ENCODE measurements at regions not wholly inside any gene's neighbourhood (a gene's known extent, or its start where the extent isn't known, plus 50 kb on each side); places are given as distances from the start of the nearest gene placed in this dataset.

DNA sequence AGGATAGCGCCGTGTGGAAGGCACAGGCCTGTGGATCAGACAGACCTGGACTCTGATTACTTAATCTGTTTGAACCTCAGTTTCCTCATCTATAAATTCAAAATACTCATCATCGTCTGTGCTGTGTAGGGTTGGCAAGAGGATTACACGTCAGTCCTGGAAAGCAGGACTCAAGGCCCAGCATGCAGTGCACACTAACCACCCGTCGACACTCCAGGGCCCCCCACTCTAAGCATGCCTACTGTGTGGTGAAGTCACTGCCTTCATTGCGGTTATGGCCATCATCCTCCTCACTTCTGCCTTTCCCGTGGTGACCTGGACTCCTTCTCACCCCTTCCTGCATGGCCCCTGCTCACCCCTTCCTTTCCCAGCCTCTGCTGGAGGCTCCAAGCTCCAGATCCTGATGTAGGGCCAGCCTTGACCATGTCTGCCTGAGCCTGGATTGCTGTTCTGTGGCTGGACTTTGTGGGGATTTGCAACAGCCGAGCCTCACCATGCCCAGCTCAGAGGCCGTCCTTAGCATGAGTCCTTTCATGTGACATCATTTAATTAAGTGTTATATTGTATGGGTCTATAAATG, 1158.0 kb downstream of the TBC1D22A start:
- CTCF ChIA-PET: no interaction called here
- no peak for DNase-seq
- peaks cover 20% of the 10 kb centered on the region for H3K4me1 Mint-ChIP-seq
- no peak overlapping the region for H3K4me3 Mint-ChIP-seq
- no peak overlapping the region for H3K27ac Mint-ChIP-seq
- no peaks in the 10 kb centered on the region for H3K36me3 Mint-ChIP-seq (ENCODE audit: low read depth)
- no peaks in the 10 kb centered on the region for H3K27me3 Mint-ChIP-seq
- POLR2A ChIA-PET: no interaction called here
- H3K9me3 Mint-ChIP-seq: no peaks in the 10 kb centered on the region

GRCh38 chr22:47919893-47920292, 1157.4 kb downstream of the TBC1D22A start:
- H3K4me3 Mint-ChIP-seq: no peak overlapping the region
- ChIA-PET POLR2A (no interaction called here), CTCF (no interaction called here)
- H3K36me3 Mint-ChIP-seq (ENCODE audit: low read depth): no peaks in the 10 kb centered on the region
- H3K27me3 Mint-ChIP-seq: no peaks in the 10 kb centered on the region
- H3K9me3 Mint-ChIP-seq: no peaks in the 10 kb centered on the region
- H3K27ac Mint-ChIP-seq: no peak overlapping the region
- no peak for DNase-seq
- peaks cover 20% of the 10 kb centered on the region for H3K4me1 Mint-ChIP-seq

DNA sequence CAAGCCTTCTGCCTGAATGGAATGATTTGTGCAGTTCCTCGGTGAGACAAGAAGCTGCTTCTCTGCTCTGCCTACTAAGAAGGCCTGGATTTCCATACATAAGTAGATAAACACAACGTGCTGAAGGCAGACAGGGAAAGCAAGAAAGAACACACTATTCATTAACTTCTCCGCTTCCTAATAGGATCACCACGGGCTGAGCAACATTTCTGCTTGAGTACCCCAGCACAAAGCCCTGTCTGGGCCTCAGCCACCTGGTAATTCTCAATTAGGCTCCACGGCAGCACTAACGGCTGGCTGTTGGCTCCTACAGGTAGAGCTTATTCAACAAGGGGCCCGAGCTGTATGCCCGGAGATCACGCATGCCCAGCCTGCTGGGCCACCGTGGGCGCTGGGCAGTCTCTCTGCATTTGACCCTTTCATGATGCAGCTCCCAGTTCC, 1156.6 kb downstream of the TBC1D22A start:
- DNase-seq: no peak
- Mint-ChIP-seq H3K4me1 (peaks cover 20% of the 10 kb centered on the region), H3K27me3 (no peaks in the 10 kb centered on the region), H3K4me3 (no peak overlapping the region), H3K9me3 (no peaks in the 10 kb centered on the region), H3K27ac (peak overlapping the region; percentile 61), H3K36me3 (ENCODE audit: low read depth) (no peaks in the 10 kb centered on the region)
- CTCF ChIA-PET: no interaction called here
- POLR2A ChIA-PET: interaction anchor here (0.7 kb wide), 1 partner anchor 1204 kb away, joined by 3 read pairs; no protein-coding TSS in a partner anchor

DNA sequence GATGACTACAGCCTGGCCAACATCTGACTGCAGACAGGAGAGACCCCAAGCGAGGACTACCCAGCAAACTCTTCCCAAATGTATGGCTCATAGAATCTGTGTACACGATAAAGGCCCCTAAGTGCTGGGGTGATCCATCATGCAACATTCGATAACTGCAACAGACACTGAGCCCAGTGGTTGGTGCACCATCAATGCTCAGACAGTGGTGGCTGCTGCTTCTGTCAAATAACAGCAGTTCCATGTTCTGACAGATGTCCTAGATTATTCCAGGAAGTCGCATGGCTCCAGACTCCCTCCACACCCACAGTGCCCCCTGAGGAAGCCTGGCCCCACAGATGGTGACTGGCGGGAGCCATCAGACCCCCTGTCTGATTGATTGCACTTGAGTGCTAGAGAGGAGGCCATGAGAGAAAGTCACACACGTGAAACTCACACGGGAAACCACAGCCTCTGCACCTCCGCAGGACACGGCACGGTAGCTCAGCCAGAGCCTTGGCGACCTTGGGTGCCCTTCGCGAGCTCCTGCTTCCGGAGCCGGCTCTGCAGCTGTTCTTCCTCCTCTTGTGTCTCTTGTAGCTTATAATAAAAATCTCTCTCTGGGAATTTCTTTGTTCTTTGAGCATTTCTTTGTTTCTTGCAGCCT, 1155.9 kb downstream of the TBC1D22A start:
- CTCF ChIA-PET: no interaction called here
- Mint-ChIP-seq H3K4me3 (no peak overlapping the region), H3K9me3 (no peaks in the 10 kb centered on the region), H3K27me3 (no peaks in the 10 kb centered on the region), H3K27ac (peak overlapping the region; percentile 61), H3K4me1 (peaks cover 20% of the 10 kb centered on the region), H3K36me3 (ENCODE audit: low read depth) (no peaks in the 10 kb centered on the region)
- peak; percentile 49 for DNase-seq
- POLR2A ChIA-PET: interaction anchor here (0.7 kb wide), 1 partner anchor 1205 kb away, joined by 3 read pairs; no protein-coding TSS in a partner anchor

DNA sequence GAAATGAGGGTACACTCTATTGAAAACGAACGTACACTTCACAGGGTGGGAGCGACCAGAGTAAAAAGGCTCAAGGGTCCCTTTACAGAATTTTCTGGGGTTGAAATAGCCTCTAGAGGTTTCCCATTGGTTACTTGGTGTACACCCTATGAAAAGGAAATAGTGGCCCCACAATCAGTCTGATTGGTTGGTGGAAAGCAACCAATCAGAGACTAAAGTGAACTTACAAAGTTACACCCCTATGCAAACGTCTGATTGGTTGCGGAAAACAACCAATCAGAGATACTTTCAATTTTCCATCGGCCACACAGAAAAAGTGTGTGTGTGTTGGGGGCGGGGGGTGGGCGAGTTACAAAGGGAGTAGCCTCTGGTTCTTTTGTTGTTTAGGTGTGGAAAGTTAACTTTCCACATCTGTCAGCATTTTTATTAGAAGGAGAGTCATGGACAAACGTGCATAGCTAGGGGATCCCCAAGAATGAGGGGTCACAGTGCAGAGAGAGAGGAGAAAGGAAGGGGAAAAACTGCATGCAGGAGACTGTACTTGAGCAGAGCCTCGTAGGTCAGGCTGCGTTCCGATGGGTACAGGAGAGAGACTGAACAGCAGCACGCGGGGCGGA, 1152.1 kb downstream of the TBC1D22A start:
- POLR2A ChIA-PET: no interaction called here
- Mint-ChIP-seq H3K4me1 (peaks cover 16% of the 10 kb centered on the region), H3K4me3 (no peak overlapping the region), H3K27me3 (peaks cover 2% of the 10 kb centered on the region), H3K36me3 (ENCODE audit: low read depth) (no peaks in the 10 kb centered on the region), H3K9me3 (peaks cover 6% of the 10 kb centered on the region), H3K27ac (no peak overlapping the region)
- DNase-seq: no peak
- CTCF ChIA-PET: no interaction called here

DNA sequence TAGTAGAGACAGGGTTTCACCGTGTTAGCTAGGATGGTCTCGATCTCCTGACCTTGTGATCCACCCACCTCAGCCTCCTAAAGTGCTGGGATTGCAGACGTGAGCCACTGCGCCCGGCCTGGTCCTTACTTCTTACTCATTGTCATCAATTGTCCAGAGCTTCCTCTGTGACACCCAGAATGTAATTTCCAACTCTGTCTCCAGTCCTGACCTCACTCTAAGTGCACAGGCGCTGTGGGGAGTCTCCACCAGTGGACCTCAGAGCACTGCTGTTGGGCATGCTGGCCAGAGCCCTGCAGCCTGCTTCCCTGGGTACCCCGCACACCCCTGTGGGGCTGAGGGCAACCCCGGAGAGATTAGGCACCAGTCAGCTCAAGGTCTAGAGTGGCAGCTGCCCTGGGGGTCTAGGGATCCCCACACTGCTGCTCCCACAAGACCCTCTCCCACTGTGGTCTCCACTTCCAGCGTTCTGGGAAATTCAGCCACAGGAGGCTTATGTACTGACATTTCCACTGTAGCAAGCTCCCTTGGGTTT, 1140.3 kb downstream of the TBC1D22A start:
- H3K27ac Mint-ChIP-seq: no peak overlapping the region
- no peak overlapping the region for H3K4me3 Mint-ChIP-seq
- CTCF ChIA-PET: no interaction called here
- no peaks in the 10 kb centered on the region for H3K9me3 Mint-ChIP-seq
- H3K4me1 Mint-ChIP-seq: no peaks in the 10 kb centered on the region
- H3K27me3 Mint-ChIP-seq: no peaks in the 10 kb centered on the region
- no peaks in the 10 kb centered on the region for H3K36me3 Mint-ChIP-seq (ENCODE audit: low read depth)
- POLR2A ChIA-PET: no interaction called here
- no peak for DNase-seq

- Mint-ChIP-seq H3K4me3 (no peak overlapping the region), H3K27me3 (no peaks in the 10 kb centered on the region), H3K36me3 (ENCODE audit: low read depth) (no peaks in the 10 kb centered on the region), H3K9me3 (no peaks in the 10 kb centered on the region), H3K27ac (no peak overlapping the region), H3K4me1 (no peaks in the 10 kb centered on the region)
- ChIA-PET POLR2A (no interaction called here), CTCF (no interaction called here)
- no peak for DNase-seq
Measured at GRCh38 chr22:47901911-47902310, 1139.5 kb downstream of the TBC1D22A start.

DNA sequence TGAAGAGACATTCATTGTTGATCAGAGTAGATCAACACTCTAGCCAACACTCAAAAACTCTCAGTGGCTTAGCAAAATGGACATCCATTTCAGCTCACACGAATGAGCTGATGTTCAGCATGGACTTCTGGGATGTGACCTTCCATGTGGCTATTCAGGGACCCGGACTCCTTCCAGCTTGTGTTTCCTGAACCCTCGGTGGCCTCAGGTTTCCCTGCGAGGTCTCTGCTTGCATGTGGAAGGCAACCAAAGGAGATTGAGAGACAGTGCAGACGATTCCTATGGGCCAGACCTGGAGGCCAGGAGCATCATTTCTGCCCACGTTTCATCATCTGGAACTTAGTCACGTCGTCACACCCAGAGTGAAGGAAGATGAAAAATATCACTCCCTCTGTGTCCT, 1137.4 kb downstream of the TBC1D22A start:
- Mint-ChIP-seq H3K9me3 (peaks cover 2% of the 10 kb centered on the region), H3K27me3 (no peaks in the 10 kb centered on the region), H3K4me1 (no peaks in the 10 kb centered on the region), H3K36me3 (ENCODE audit: low read depth) (no peaks in the 10 kb centered on the region), H3K27ac (no peak overlapping the region), H3K4me3 (no peak overlapping the region)
- no peak for DNase-seq
- ChIA-PET POLR2A (no interaction called here), CTCF (no interaction called here)

GRCh38 chr22:47898946-47899345, 1136.5 kb downstream of the TBC1D22A start:
- POLR2A ChIA-PET: no interaction called here
- Mint-ChIP-seq H3K4me1 (no peaks in the 10 kb centered on the region), H3K4me3 (no peak overlapping the region), H3K36me3 (ENCODE audit: low read depth) (no peaks in the 10 kb centered on the region), H3K27ac (no peak overlapping the region), H3K27me3 (no peaks in the 10 kb centered on the region), H3K9me3 (peaks cover 6% of the 10 kb centered on the region)
- CTCF ChIA-PET: no interaction called here
- no peak for DNase-seq

DNA sequence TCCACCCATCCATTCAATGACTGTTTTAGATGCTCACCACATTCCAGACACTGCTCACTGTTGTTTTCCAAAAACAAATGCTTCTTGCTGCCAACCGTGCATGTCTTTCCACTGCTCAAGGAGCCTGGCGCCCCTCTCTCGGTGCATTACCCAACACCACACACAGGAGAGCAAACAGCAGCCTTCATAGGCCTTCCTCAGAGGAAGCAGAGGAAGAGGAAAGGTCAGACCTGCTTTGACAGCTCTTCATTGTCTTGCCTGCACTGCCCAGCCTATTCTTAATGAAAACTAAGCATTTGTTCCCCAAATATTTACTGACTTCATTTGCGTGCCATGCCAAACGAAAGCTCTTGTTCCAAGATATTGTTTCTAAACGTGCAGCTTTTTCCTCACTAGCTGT, 1129.2 kb downstream of the TBC1D22A start:
- no peaks in the 10 kb centered on the region for H3K36me3 Mint-ChIP-seq (ENCODE audit: low read depth)
- CTCF ChIA-PET: no interaction called here
- peaks cover 6% of the 10 kb centered on the region for H3K9me3 Mint-ChIP-seq
- no peaks in the 10 kb centered on the region for H3K27me3 Mint-ChIP-seq
- no peaks in the 10 kb centered on the region for H3K4me1 Mint-ChIP-seq
- no peak overlapping the region for H3K4me3 Mint-ChIP-seq
- POLR2A ChIA-PET: no interaction called here
- DNase-seq: no peak
- H3K27ac Mint-ChIP-seq: no peak overlapping the region

DNA sequence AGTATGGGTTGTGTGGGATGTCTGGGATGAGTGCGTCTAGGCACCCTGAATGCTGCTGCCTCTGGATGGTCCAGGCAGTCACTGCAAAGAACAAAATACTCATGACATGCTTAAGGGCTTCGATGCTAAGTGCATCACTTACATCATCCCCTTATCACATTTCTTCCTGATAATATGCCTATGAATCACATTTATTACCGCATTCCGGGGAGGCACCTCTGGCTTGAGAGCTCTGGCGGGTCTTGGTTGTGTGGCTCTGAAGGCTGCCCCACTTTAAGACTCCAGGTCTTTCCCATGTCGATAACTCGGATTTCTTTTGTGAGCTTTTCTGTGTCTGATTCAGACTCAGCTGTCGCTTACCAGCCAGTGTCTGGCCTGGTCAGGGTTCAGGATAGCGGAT, 1126.4 kb downstream of the TBC1D22A start:
- Mint-ChIP-seq H3K27ac (no peak overlapping the region), H3K4me1 (no peaks in the 10 kb centered on the region), H3K36me3 (ENCODE audit: low read depth) (no peaks in the 10 kb centered on the region), H3K27me3 (no peaks in the 10 kb centered on the region), H3K4me3 (no peak overlapping the region), H3K9me3 (no peaks in the 10 kb centered on the region)
- CTCF ChIA-PET: no interaction called here
- POLR2A ChIA-PET: no interaction called here
- DNase-seq: no peak

- POLR2A ChIA-PET: no interaction called here
- CTCF ChIA-PET: no interaction called here
- Mint-ChIP-seq H3K27me3 (no peaks in the 10 kb centered on the region), H3K27ac (no peak overlapping the region), H3K36me3 (ENCODE audit: low read depth) (no peaks in the 10 kb centered on the region), H3K4me3 (no peak overlapping the region), H3K4me1 (no peaks in the 10 kb centered on the region), H3K9me3 (no peaks in the 10 kb centered on the region)
- no peak for DNase-seq
Measured at GRCh38 chr22:47884775-47885174, 1122.3 kb downstream of the TBC1D22A start.

DNA sequence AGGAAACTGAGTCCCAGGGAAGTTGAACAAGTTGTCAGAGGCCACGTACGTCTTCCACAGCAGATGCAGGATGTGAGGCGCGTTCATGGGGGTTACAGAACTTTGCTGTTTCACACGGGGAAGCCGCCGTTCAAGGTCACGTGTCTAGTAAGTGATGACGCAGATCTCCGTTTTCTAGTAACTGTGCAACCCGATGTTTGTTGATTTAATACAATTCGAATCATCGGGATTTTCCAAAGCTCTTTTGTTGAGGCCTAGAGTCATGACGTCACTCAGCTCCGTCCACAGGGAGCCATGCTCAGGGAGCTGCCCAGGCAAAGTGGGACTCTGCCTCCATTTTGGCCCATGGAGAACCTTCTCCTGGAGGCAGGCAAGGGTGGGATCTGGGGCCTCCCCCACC, 1121.8 kb downstream of the TBC1D22A start:
- CTCF ChIA-PET: no interaction called here
- Mint-ChIP-seq H3K9me3 (no peaks in the 10 kb centered on the region), H3K27me3 (no peaks in the 10 kb centered on the region)

DNA sequence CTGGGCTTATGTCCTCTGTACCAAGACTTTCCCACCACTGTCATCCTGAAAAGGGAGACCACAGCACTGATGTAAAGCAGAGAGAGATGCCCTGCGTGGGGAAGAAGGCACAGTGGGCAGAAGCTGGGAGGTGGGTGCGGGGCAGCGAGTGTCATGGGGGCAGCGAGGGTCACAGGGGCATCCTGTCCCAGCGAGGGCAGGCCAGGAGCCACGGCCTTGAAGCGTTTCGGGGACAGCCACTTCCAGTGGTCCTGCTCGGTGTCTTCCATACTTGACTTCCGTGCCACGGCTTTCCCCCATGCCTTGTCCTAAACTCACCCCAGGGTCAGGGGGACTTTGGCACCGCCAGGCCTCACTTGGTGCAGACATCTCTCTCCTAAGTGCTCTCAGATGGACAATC, 1121.3 kb downstream of the TBC1D22A start:
- H3K27ac Mint-ChIP-seq: no peak overlapping the region
- H3K4me1 Mint-ChIP-seq: no peaks in the 10 kb centered on the region
- H3K9me3 Mint-ChIP-seq: no peaks in the 10 kb centered on the region
- CTCF ChIA-PET: no interaction called here
- H3K36me3 Mint-ChIP-seq (ENCODE audit: low read depth): no peaks in the 10 kb centered on the region
- POLR2A ChIA-PET: no interaction called here
- H3K4me3 Mint-ChIP-seq: no peak overlapping the region
- DNase-seq: no peak
- H3K27me3 Mint-ChIP-seq: no peaks in the 10 kb centered on the region

More for the DNA sequence above, 1121.8 kb downstream of the TBC1D22A start:
- DNase-seq: no peak
- no peak overlapping the region for H3K27ac Mint-ChIP-seq
- H3K36me3 Mint-ChIP-seq (ENCODE audit: low read depth): no peaks in the 10 kb centered on the region
- no peaks in the 10 kb centered on the region for H3K4me1 Mint-ChIP-seq
- no peak overlapping the region for H3K4me3 Mint-ChIP-seq
- POLR2A ChIA-PET: no interaction called here

Measured in activated CD4-positive, alpha-beta T cell treated with anti-CD3 and anti-CD28 coated beads, Interleukin-2, amount 10 ng/mL, durations not matched to agents 7 days and 5 days (primary cell).